Thymus (tissue), 11 donors: ENCODE measurements at regions not wholly inside any gene's neighbourhood (a gene's known extent, or its start where the extent isn't known, plus 50 kb on each side); places are given as distances from the start of the nearest gene placed in this dataset.
A peak's percentile ranks its signal among the peaks of the same experiment; 100 is the strongest.

Source experiments
- DNase-seq, 9 donors: peaks; one replicate each; pipeline ENCODE4 v3.0.0-alpha.2; 2013; ENCODE audit warnings: low spot score in 9 of 9, low read depth in 6 of 9, missing footprints in 1 of 9
- H3K27ac ChIP-seq, 2 donors: one replicate each; pipeline ENCODE4 v1.5.1; 2013; ENCODE audit warnings: control low read depth in 1 of 2, low read depth in 1 of 2, low read length in 1 of 2, mild to moderate bottlenecking in 1 of 2, moderate library complexity in 1 of 2
- H3K27me3 ChIP-seq, 2 donors: one replicate each; pipeline ENCODE4 v1.5.1; 2013; ENCODE audit warnings: low read length in 1 of 2; ENCODE audit not compliant: control insufficient read depth in 2 of 2, insufficient read depth in 1 of 2
- H3K36me3 ChIP-seq, 2 donors: one replicate each; pipeline ENCODE4 v1.5.1; 2013; ENCODE audit warnings: low read length in 1 of 2, mild to moderate bottlenecking in 1 of 2, moderate library complexity in 1 of 2; ENCODE audit not compliant: control insufficient read depth in 2 of 2, insufficient read depth in 2 of 2
- H3K4me1 ChIP-seq, 2 donors: one replicate each; pipeline ENCODE4 v1.5.1; 2013; ENCODE audit warnings: low read length in 2 of 2; ENCODE audit not compliant: control insufficient read depth in 2 of 2, insufficient read depth in 2 of 2
- H3K4me3 ChIP-seq, 2 donors: one replicate each; pipeline ENCODE4 v1.5.1; 2013; ENCODE audit warnings: low read length in 2 of 2, control low read depth in 1 of 2, mild to moderate bottlenecking in 1 of 2
- H3K9me3 ChIP-seq, 2 donors: one replicate each; pipeline ENCODE4 v1.5.1; 2013; ENCODE audit warnings: low read length in 1 of 2, mild to moderate bottlenecking in 1 of 2; ENCODE audit not compliant: control insufficient read depth in 2 of 2, insufficient read depth in 1 of 2
- WGBS: extraction: QIAGEN DNeasy Blood & Tissue Kit; methylation state at CpG from one replicate; pipeline ENCODE4 v1.1.7; 2013; 5-methylcytosine and 5-hydroxymethylcytosine counted together
- donor health status: healthy.

DNA sequence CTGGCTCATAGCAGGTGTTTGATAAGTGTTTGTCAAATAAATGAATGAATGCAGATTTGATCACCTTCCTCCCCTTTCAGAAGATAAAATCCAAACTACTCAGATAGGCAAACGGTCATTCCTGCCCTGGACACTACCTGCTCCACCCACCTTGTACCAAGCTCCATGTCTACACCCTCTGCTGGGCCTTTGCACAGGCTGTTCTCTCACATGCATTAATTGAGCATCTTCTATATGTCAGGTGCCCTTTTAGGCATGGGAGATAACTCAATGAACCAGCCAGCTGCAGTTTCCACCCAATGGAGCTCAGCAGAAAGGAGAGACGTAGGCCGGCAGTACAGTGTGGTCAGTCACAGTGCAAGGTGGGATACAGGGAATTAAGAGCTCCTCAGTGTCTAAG is 102.3 kb upstream of the CPEB4 start:
- WGBS, result 94% methylated on average over 3 of the region's 3 CpGs
- H3K27ac ChIP-seq, result no peak overlapping the region
- H3K36me3 ChIP-seq, result no peaks in the 10 kb centered on the region
- no peak for DNase-seq
- H3K27me3 ChIP-seq, result no peaks in the 10 kb centered on the region
- H3K4me3 ChIP-seq, result no peak overlapping the region
- no peaks in the 10 kb centered on the region for H3K9me3 ChIP-seq
- peaks cover 0 to 9% of the 10 kb centered on the region in 2 donors for H3K4me1 ChIP-seq

DNA sequence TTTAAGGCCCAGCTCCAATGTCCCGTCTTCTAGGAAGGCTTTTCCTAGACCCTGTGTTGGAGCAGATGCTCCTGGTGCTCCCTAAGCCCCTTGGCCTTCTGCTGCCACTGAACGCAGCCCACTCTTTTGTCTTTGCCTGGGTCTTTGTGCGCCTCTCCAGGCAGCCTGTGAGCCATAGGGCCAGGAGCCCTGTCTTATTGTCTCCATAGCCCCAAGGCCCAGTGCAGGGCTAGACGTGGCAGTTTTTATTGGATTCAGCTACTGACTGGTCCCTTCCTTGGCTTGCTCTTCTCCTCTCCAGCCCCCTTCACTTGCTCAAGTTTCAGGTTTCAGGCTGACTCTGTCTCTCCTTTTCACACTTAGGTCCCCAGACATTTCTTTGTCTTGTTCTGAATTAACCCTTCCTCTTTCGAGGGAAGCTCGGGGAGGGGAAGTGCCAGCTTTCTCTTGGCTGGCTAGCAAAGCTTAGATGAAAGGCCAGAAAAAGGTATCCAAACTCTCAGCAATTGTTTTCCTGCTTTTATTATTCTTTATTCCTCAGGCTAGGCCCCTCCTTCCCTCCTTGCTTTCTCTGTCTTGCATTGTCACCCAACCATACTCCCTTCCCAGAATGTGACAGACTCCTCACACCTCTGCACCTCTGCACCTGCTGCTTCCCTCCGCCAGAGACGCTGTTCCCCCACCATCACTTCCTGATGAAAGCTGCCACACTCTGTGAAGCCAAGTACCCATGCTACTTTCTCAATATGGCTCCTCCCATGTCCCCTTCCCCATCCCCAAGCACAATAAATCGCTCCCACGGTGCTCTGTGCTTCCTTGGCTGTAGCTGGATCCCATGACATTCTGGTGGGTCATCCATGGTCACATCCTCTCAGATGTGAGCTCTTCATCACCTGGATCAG is 101.6 kb upstream of the CPEB4 start:
- Histone ChIP-seq H3K4me1 (peaks cover 0 to 9% of the 10 kb centered on the region in 2 donors), H3K9me3 (no peaks in the 10 kb centered on the region), H3K27ac (no peak overlapping the region), H3K4me3 (no peak overlapping the region), H3K36me3 (no peaks in the 10 kb centered on the region), H3K27me3 (no peaks in the 10 kb centered on the region)
- DNase-seq, result peak in 1 of 9 donors; percentile 12
- whole genome bisulfite sequencing, result 81% methylated on average over 10 of the region's 10 CpGs

DNA sequence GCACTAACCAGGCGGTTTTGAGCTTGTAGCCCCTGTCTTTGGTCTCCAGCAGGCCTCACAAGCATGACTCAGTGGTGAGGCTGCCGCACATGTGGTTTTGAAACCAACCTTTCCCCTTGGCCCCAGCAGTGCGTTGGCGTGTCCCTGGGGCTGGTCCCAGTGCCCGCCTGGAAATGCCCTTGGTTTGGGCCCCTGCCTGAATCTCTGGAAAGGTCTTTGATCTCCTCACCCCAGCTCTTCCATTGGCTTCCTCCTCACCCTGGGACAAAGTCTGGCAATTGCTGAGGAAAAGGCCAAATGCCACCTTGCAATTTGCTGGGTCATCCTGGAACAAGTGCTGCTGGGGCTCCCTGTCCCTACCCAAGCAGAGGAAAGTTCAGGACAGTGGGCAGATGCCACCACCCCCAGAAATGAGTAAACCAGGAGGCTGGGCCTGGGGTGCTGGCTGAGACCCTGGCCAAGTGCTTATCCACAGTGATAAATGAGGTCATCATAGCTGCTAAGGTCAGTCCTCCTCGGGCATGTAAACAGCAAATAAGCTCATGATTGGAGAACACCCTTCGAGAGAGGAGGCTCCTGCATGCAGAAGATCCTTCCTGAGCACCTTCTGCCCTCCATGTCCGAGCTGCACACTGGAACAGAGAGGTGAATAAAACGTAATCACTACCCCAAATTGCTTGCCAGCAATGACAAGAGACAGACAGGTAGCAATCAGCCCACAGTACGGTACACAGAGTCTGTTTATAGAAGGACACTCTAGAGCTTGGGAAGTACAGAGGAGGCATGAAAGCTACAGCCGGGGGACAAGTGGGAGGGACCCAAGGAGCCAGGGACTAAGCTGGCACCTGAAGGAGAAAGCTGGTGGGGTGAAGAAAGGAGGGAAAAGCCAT is 98.9 kb upstream of the CPEB4 start:
- Histone ChIP-seq H3K4me3 (no peak overlapping the region), H3K27me3 (no peaks in the 10 kb centered on the region), H3K4me1 (peaks cover 0 to 4% of the 10 kb centered on the region in 2 donors), H3K27ac (no peak overlapping the region), H3K36me3 (no peaks in the 10 kb centered on the region), H3K9me3 (no peaks in the 10 kb centered on the region)
- WGBS, result 90% methylated on average over 11 of the region's 11 CpGs
- DNase-seq, result no peak

DNA sequence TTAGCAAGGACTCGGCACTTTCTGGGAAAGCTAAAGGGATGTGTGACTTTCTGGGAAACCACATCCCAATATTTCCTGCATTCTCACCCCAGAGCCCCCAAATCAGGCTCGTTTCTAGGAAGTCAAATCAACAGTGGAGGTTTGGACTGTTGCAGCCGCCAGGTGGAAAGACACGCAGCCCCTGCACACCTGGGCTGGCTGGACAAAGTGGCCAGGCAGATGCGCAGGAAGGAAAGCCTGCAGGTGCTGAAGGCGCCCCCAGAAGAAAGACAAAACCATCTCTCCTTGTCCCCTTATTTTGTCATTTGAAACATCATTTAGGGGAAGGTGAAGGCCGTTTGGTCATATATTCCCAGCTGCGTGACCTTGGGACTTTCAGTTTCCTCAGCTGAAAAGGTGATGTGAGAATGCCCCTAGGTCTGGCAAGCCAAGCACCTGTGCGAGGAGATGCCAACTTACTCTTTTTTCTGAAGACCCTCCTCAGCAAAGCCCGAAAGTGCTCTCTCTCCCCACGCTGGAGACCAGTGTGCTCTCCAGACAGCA is 97.9 kb upstream of the CPEB4 start:
- no peak for DNase-seq
- no peak overlapping the region for H3K4me3 ChIP-seq
- H3K27me3 ChIP-seq, result no peaks in the 10 kb centered on the region
- H3K36me3 ChIP-seq, result no peaks in the 10 kb centered on the region
- H3K27ac ChIP-seq, result no peak overlapping the region
- WGBS, result 92% methylated on average over 11 of the region's 11 CpGs
- peaks cover 0 to 4% of the 10 kb centered on the region in 2 donors for H3K4me1 ChIP-seq
- H3K9me3 ChIP-seq, result no peaks in the 10 kb centered on the region

DNA sequence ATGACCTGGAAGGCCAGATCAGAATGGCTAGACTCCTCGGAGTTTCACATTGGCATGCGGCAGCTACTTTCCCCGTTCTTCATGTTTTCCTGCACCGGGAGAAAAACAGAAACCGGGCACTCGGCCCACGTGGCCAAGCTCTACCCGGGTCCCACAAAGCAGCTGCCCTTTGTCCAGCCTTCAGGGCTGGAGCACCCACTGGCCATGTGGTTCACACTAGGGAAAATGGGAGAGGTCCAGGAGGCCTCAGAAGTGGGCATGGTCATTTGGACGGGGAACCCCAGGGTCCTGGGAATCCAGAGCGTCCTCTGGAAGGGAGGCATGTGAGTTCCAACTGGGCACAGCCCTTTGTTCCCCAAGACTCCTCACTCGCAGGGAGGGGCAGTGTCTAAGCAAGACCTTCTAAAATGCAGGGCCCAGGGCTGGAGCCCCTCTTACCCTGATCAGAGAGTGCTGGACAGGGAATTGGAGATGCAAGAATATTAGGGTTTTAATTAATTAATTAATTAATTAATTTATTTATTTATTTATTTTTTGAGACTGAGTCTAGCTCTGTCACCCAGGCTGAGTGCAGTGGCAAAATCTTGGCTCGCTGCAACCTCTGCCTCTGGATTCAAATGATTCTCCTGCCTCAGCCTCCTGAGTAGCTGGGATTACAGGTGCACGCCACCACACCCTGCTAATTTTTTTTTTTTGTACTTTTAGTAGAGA is 97.2 kb upstream of the CPEB4 start:
- no peak for DNase-seq
- H3K4me1 ChIP-seq, result peaks cover 0 to 4% of the 10 kb centered on the region in 2 donors
- 97% methylated on average over 13 of the region's 13 CpGs for WGBS
- no peaks in the 10 kb centered on the region for H3K27me3 ChIP-seq
- H3K36me3 ChIP-seq, result no peaks in the 10 kb centered on the region
- no peak overlapping the region for H3K27ac ChIP-seq
- H3K4me3 ChIP-seq, result no peak overlapping the region
- no peaks in the 10 kb centered on the region for H3K9me3 ChIP-seq

DNA sequence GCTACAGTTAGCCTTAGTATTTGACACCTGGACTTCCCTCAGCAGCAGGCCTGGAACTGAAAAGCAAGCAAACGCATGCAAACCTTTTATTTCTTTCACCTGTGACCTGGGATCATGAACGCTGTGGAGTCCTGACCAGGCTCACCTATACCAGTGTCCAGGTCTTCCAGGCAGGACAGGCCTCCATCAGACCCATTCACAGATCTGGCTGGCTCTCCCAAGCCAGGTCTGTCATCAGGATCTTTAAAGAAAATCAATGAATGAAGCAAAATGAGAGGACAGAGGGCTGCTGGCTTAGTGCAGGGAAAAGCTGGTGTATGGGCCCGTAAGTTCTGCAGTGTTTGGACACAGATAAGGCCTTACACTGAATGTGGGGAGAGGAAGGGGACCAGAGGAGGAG is 96.3 kb upstream of the CPEB4 start:
- H3K27ac ChIP-seq, result no peak overlapping the region

DNA sequence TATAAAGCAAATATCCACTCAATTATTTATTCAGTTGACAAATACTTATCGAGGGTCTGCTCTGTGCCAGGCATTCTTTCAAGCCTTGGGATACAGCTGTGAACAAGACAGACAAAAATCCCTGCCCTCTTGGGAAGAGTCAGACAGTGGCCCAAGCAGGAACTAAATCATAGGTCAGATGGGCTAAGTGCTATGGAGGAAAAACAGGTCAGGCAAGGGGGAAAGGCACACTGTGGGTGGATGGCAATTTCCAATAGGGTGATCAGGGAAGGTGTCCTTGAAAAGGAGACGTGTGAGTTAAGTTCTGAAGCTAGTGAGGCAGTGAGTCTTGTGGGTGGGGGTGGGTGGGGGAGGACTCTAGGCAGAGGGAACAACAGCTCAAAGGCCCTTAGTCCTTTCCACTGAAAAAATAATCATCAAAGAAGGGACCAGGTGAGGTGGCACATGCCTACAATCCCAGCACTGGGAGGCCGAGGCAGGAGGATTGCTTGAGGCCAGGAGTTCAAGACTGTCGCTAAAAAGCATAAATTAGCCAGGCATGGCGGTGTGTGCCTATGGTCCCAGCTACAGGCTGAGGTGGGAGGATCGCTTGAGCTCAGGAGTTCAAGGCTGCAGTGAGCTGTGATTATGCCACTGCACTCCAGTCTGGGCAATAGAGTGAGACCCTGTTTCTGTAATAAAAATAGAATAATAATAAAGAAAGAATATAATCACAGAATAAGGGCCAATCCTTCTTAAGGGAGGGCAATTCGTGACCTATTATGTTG is 95.2 kb upstream of the CPEB4 start:
- Histone ChIP-seq H3K4me3 (no peak overlapping the region), H3K27ac (no peak overlapping the region), H3K9me3 (no peaks in the 10 kb centered on the region), H3K36me3 (no peaks in the 10 kb centered on the region), H3K4me1 (no peaks in the 10 kb centered on the region), H3K27me3 (no peaks in the 10 kb centered on the region)
- no peak for DNase-seq
- WGBS, result 77% methylated on average over 7 of the region's 7 CpGs

More for the DNA sequence above, 96.3 kb upstream of the CPEB4 start:
- H3K36me3 ChIP-seq, result no peaks in the 10 kb centered on the region
- 96% methylated on average over 3 of the region's 3 CpGs for WGBS
- H3K9me3 ChIP-seq, result no peaks in the 10 kb centered on the region
- H3K4me1 ChIP-seq, result no peaks in the 10 kb centered on the region
- DNase-seq, result no peak
- H3K27me3 ChIP-seq, result no peaks in the 10 kb centered on the region
- H3K4me3 ChIP-seq, result no peak overlapping the region
